ENCODE measurements at regions not wholly inside any gene's neighbourhood (a gene's known extent, or its start where the extent isn't known, plus 50 kb on each side); places are given as distances from the start of the nearest gene placed in this dataset.

- no peak overlapping the region for H3K27ac ChIP-seq
- H3K4me3 ChIP-seq = no peak overlapping the region
- H3K4me1 ChIP-seq (replicated peaks) = no peaks in the 10 kb centered on the region
- DNase-seq (ENCODE audit: low read depth in 1 of 2, low spot score in 2 of 2) = no peak
- H3K27me3 ChIP-seq (replicated peaks) = no peaks in the 10 kb centered on the region
- no peaks in the 10 kb centered on the region for H3K36me3 ChIP-seq
- no peaks in the 10 kb centered on the region for H3K9me3 ChIP-seq (replicated peaks)
Observed at GRCh38 chr14:58951143-58951542, 237.3 kb upstream of the DAAM1 start.

GRCh38 chr14:58954052-58954451 is 234.4 kb upstream of the DAAM1 start:
- no peak overlapping the region for H3K27ac ChIP-seq
- DNase-seq (ENCODE audit: low read depth in 1 of 2, low spot score in 2 of 2) = no peak
- no peaks in the 10 kb centered on the region for H3K9me3 ChIP-seq (replicated peaks)
- no peaks in the 10 kb centered on the region for H3K27me3 ChIP-seq (replicated peaks)
- H3K4me3 ChIP-seq = no peak overlapping the region
- no peaks in the 10 kb centered on the region for H3K4me1 ChIP-seq (replicated peaks)
- no peaks in the 10 kb centered on the region for H3K36me3 ChIP-seq

- no peaks in the 10 kb centered on the region for H3K4me1 ChIP-seq (replicated peaks)
- H3K27ac ChIP-seq = no peak overlapping the region
- H3K36me3 ChIP-seq = no peaks in the 10 kb centered on the region
- H3K9me3 ChIP-seq (replicated peaks) = no peaks in the 10 kb centered on the region
- no peak for DNase-seq (ENCODE audit: low read depth in 1 of 2, low spot score in 2 of 2)
- H3K27me3 ChIP-seq (replicated peaks) = no peaks in the 10 kb centered on the region
- H3K4me3 ChIP-seq = no peak overlapping the region
Observed at GRCh38 chr14:58954901-58955861, 233.3 kb upstream of the DAAM1 start.

GRCh38 chr14:58961045-58961731 is 227.3 kb upstream of the DAAM1 start:
- Histone ChIP-seq H3K4me3 (no peak overlapping the region), H3K27ac (no peak overlapping the region), H3K9me3 (replicated peaks) (no peaks in the 10 kb centered on the region), H3K4me1 (replicated peaks) (no peaks in the 10 kb centered on the region), H3K27me3 (replicated peaks) (no peaks in the 10 kb centered on the region), H3K36me3 (no peaks in the 10 kb centered on the region)
- DNase-seq (ENCODE audit: low read depth in 1 of 2, low spot score in 2 of 2) = no peak

GRCh38 chr14:58963873-58964597 is 224.4 kb upstream of the DAAM1 start:
- no peaks in the 10 kb centered on the region for H3K9me3 ChIP-seq (replicated peaks)
- no peak overlapping the region for H3K4me3 ChIP-seq
- H3K27ac ChIP-seq = no peak overlapping the region
- no peak for DNase-seq (ENCODE audit: low read depth in 1 of 2, low spot score in 2 of 2)
- H3K4me1 ChIP-seq (replicated peaks) = no peaks in the 10 kb centered on the region
- H3K27me3 ChIP-seq (replicated peaks) = no peaks in the 10 kb centered on the region
- H3K36me3 ChIP-seq = no peaks in the 10 kb centered on the region

GRCh38 chr14:58964598-58964928 is 223.9 kb upstream of the DAAM1 start:
- H3K4me1 ChIP-seq (replicated peaks) = no peaks in the 10 kb centered on the region
- no peaks in the 10 kb centered on the region for H3K27me3 ChIP-seq (replicated peaks)
- H3K27ac ChIP-seq = no peak overlapping the region
- H3K9me3 ChIP-seq (replicated peaks) = no peaks in the 10 kb centered on the region
- H3K36me3 ChIP-seq = no peaks in the 10 kb centered on the region
- no peak for DNase-seq (ENCODE audit: low read depth in 1 of 2, low spot score in 2 of 2)
- no peak overlapping the region for H3K4me3 ChIP-seq

GRCh38 chr14:58965601-58966000 is 222.9 kb upstream of the DAAM1 start:
- H3K27ac ChIP-seq = no peak overlapping the region
- H3K9me3 ChIP-seq (replicated peaks) = no peaks in the 10 kb centered on the region
- no peaks in the 10 kb centered on the region for H3K27me3 ChIP-seq (replicated peaks)
- DNase-seq (ENCODE audit: low read depth in 1 of 2, low spot score in 2 of 2) = no peak
- H3K4me3 ChIP-seq = no peak overlapping the region
- H3K36me3 ChIP-seq = no peaks in the 10 kb centered on the region
- H3K4me1 ChIP-seq (replicated peaks) = peaks cover 8% of the 10 kb centered on the region

GRCh38 chr14:58966997-58967396 is 221.5 kb upstream of the DAAM1 start:
- H3K36me3 ChIP-seq = no peaks in the 10 kb centered on the region
- no peaks in the 10 kb centered on the region for H3K27me3 ChIP-seq (replicated peaks)
- peaks cover 10% of the 10 kb centered on the region for H3K4me1 ChIP-seq (replicated peaks)
- H3K4me3 ChIP-seq = no peak overlapping the region
- no peak for DNase-seq (ENCODE audit: low read depth in 1 of 2, low spot score in 2 of 2)
- H3K9me3 ChIP-seq (replicated peaks) = no peaks in the 10 kb centered on the region
- H3K27ac ChIP-seq = no peak overlapping the region

GRCh38 chr14:58969951-58970751 is 218.3 kb upstream of the DAAM1 start:
- Histone ChIP-seq H3K36me3 (no peaks in the 10 kb centered on the region), H3K9me3 (replicated peaks) (no peaks in the 10 kb centered on the region), H3K4me1 (replicated peaks) (peaks cover 10% of the 10 kb centered on the region), H3K27ac (no peak overlapping the region), H3K4me3 (no peak overlapping the region), H3K27me3 (replicated peaks) (no peaks in the 10 kb centered on the region)
- DNase-seq (ENCODE audit: low read depth in 1 of 2, low spot score in 2 of 2) = peak in 1 of 2 experiments; percentile 15

GRCh38 chr14:58972233-58973017 is 216.0 kb upstream of the DAAM1 start:
- Histone ChIP-seq H3K27me3 (replicated peaks) (no peaks in the 10 kb centered on the region), H3K36me3 (no peaks in the 10 kb centered on the region), H3K27ac (no peak overlapping the region), H3K9me3 (replicated peaks) (no peaks in the 10 kb centered on the region), H3K4me1 (replicated peaks) (peaks cover 13% of the 10 kb centered on the region), H3K4me3 (no peak overlapping the region)
- no peak for DNase-seq (ENCODE audit: low read depth in 1 of 2, low spot score in 2 of 2)

GRCh38 chr14:58977366-58977765 is 211.1 kb upstream of the DAAM1 start:
- Histone ChIP-seq H3K36me3 (no peaks in the 10 kb centered on the region), H3K27me3 (replicated peaks) (no peaks in the 10 kb centered on the region), H3K9me3 (replicated peaks) (no peaks in the 10 kb centered on the region), H3K4me3 (no peak overlapping the region), H3K4me1 (replicated peaks) (0 out of 2 replicates have a peak, but pooled peaks cover 5% of the 10 kb centered on the region), H3K27ac (no peak overlapping the region)
- DNase-seq (ENCODE audit: low read depth in 1 of 2, low spot score in 2 of 2) = no peak

- H3K36me3 ChIP-seq = no peaks in the 10 kb centered on the region
- no peak overlapping the region for H3K4me3 ChIP-seq
- H3K27ac ChIP-seq = no peak overlapping the region
- H3K27me3 ChIP-seq (replicated peaks) = no peaks in the 10 kb centered on the region
- H3K4me1 ChIP-seq (replicated peaks) = 0 out of 2 replicates have a peak, but pooled peaks cover 5% of the 10 kb centered on the region
- no peak for DNase-seq (ENCODE audit: low read depth in 1 of 2, low spot score in 2 of 2)
- no peaks in the 10 kb centered on the region for H3K9me3 ChIP-seq (replicated peaks)
Observed at GRCh38 chr14:58978343-58978742, 210.1 kb upstream of the DAAM1 start.

- H3K36me3 ChIP-seq = no peaks in the 10 kb centered on the region
- 0 out of 2 replicates have a peak, but pooled peaks cover 5% of the 10 kb centered on the region for H3K4me1 ChIP-seq (replicated peaks)
- DNase-seq (ENCODE audit: low read depth in 1 of 2, low spot score in 2 of 2) = no peak
- no peaks in the 10 kb centered on the region for H3K9me3 ChIP-seq (replicated peaks)
- no peak overlapping the region for H3K4me3 ChIP-seq
- no peak overlapping the region for H3K27ac ChIP-seq
- H3K27me3 ChIP-seq (replicated peaks) = no peaks in the 10 kb centered on the region
Observed at GRCh38 chr14:58979325-58979724, 209.1 kb upstream of the DAAM1 start.
